SW480 (cell line): ENCODE measurements at regions not wholly inside any gene's neighbourhood (a gene's known extent, or its start where the extent isn't known, plus 50 kb on each side); places are given as distances from the start of the nearest gene placed in this dataset.

Experiments used
- DNase-seq: peaks from one replicate; pipeline ENCODE4 v3.0.0-alpha.2; 2016; ENCODE audit warnings: low spot score

DNA sequence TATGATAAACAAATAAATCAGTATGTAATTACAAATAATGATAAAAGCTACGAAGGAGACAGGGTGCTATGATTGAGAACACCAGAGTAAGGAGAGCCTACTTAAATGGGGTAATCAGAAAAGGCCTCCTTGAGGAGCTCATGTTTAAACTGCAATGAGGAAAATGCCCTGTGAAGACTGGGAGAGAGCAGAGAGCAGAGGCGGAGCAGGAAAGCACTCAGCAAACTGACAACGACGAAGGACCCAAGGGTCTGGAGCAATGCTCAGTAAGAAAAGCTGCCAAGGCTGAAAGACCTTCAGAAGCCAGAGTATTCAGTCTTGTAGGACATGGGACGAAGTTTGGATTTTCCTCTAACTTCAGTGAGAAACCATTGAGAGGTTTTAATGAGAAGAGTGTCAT lies 114.2 kb upstream of the PLEKHA5 start:
- no peak for DNase-seq

GRCh38 chr12:19018302-19018970 lies 111.1 kb upstream of the PLEKHA5 start:
- no peak for DNase-seq

GRCh38 chr12:19021240-19021639 lies 108.3 kb upstream of the PLEKHA5 start:
- no peak for DNase-seq

DNA sequence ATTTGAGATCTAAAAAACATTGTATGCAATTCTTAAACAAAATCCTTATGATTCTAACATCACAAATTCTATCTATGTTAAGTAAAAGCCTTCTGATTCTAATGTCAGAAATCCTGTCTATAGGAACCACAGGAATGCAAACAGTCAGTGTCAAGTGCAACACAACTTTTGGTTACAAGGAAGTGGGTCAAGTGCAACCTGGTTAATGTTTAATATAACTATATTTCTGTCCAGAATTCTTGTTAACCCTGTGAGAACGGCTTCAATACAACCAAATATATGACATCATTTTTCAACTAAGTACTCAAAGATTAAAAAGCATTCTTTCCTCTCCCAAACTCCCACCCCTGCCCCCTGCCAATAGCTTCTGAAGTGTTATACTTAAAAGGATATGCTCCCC lies 107.9 kb upstream of the PLEKHA5 start:
- peak; percentile 44 for DNase-seq

DNA sequence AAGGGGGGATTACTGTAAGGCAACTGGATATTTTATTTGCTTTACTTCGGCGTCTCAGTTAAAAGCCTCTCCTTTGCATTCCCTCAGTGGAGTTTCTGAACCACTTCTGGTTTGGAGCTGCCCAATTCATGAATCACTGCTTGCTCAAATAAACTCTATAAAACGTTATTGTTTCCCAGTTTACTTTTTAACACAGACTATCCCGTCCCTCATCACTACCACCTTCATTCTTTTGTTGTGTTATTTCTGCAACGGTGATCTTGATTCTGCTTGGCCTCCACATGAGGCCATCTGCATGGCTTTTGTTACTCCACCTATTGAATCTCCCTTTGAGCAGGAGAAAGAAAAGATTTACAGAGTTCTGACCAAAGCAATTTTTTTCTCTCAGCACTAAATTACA lies 104.0 kb upstream of the PLEKHA5 start:
- no peak for DNase-seq

GRCh38 chr12:19026034-19026433 lies 103.5 kb upstream of the PLEKHA5 start:
- DNase-seq: no peak

GRCh38 chr12:19026614-19027488 lies 102.7 kb upstream of the PLEKHA5 start:
- DNase-seq: no peak

- DNase-seq: no peak
These were observed 99.4 kb upstream of the PLEKHA5 start for GRCh38 chr12:19030180-19030579.

GRCh38 chr12:19030603-19031002 lies 98.9 kb upstream of the PLEKHA5 start:
- DNase-seq: no peak

DNA sequence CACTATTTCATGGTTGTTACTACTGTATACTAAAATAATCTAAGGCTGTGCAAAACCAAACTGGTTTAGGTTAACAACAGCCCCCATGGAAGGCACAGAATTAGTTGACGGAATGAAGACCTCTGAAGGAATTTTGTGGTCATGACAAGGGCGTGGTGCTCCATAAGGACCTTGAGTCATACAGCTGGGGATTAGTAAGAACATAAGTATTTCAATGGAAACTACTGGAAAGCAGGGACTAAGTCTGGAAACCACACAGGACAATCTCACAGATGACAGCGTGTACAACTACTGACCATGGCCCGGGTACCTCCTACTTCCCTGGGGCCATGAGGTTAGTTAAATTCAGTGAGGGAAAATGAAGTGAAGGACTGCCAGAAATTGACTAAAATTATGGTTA lies 98.5 kb upstream of the PLEKHA5 start:
- DNase-seq: peak; percentile 86

DNA sequence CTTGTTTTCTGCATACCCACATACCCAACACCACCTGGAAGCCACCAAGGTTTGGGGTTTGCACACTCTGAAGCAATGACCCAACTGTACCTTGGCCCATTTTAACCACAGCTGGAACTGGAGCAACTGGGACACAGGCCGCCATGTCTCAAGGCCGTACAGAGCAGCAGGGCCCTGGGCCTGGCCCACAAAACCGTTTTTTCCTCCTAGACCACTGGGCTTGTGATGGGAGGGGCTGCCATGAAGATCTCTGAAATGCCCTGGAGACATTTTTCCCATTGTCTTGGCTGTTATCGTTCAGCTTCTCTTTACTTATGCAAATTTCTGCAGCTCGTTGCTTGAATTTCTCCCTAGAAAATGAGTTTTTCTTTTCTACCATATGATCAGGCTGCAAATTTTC lies 96.7 kb upstream of the PLEKHA5 start:
- no peak for DNase-seq

- no peak for DNase-seq
These were observed 96.3 kb upstream of the PLEKHA5 start for GRCh38 chr12:19033244-19033643.

DNA sequence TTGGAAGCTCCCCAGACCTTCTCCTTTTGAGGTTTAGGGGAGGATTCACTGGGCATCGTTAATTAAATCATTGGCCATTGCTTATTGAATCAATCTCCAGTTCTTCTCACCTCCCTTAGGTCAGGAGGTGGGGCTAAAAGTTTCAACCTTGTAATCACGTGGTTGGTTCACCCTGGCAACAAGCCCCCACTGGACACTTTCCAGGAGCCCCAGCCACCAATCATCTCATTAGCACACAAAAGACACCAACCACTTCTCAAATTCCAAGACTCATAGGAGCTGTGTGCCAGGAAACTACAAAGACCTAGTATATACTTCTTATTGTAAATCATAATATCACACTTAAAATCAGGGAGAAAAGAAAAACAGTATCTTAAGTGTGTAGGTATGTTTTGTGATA lies 94.6 kb upstream of the PLEKHA5 start:
- no peak for DNase-seq

DNA sequence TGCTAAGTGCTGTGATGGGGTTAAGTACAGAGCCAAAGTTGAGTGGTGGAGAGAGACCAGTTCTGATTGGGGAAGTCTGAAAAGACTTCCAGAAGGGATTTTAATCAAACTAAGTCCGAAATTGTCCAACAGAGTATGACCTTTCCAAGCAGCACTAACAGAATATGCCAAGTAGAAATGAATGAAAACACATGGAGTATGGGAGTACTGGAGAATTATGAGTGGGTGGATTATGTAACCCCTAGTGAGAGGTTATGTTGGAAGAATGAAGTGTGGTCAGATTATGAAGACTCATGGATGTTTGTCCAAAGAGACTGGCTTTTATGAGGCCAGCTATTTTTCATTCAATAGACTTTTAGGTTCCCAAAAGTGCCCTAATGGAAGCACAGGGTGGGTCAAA lies 94.0 kb upstream of the PLEKHA5 start:
- no peak for DNase-seq

DNA sequence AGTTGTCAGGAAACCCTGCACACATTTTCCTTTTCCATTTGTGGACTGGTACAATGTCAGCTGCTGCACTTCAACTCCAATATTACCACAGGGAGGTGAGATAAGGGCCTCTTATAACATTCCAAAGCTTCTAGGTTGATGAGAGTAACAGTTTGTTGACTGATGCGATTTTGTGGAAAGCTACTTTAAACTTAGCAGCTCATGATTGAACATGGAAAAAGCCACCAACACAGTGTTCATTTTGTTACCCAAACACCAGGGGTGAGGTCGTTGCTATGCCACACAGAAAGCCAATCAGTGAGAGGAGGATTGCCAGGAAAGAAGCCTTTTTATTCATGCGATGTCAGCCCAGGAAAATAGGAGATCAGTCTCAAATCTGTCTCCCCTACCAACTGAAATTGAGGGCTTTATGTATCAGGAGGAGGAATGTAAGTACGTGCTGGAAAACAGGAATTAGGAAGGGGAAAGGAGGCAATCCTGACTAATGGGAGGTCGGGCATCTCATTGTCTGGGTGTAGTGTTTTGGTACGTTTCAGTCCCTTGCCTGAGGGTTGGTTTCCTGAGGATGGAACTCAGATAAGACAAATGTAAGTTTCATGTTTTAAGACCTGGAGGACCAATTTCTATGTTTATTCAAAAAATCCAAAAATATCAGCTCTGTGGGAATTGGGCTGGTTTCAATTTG lies 92.7 kb upstream of the PLEKHA5 start:
- DNase-seq: no peak

DNA sequence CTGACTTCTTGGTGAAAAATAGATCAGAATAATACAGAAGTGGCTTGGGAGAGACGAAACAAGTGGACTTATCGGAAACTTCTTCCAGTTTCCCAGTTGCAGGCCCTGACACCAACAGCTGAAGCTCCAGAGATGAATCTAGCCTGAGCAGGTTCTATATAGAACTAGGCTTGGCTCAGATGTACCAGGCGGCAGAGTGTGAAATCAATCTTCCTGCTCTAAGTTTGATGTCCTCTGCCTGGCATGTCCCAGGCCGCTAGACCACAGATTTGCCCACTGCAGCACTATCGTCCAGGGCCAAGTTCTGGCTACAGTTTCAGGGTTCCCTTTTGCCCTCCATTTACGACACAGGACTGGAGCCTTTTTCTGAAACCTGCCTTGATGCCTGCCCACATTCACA lies 91.3 kb upstream of the PLEKHA5 start:
- no peak for DNase-seq

DNA sequence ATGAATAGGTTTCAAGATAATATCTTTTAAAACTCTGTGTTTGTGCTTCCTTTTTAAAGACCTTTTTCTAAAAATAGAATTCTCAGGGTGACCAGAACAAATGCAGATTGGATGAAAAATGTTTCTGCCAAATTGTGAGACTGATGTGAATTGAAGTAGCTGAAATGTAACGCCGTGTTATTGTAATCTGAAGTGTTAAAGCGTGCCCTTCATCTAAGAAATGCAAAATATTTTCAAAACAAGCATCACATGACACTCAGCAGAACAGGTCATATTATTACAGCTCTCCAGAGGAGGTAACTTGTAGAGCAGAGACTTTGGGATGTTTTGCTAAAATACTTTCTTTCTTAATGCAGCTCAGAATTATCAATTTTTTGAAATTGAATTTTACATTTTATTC lies 90.0 kb upstream of the PLEKHA5 start:
- DNase-seq: no peak

- no peak for DNase-seq
These were observed 87.3 kb upstream of the PLEKHA5 start for GRCh38 chr12:19042221-19042620.

DNA sequence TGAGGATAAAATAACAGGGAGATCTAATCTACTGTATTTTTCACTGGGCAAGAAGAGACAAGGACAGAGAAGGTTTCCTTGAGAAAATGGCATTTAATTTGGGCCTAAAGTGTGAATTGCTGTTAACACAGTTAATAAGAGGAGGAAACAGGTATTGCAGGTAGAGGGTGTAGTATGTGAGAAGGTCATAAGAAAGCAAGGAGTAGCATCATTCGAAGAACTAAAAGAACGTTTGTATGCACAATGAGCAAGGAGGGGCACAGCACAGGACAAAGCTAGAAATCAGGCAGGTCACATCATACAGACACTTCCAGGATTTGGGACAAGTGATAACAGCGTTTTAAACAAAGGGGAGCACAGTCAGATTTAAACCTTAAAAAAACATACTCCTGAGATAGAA lies 85.1 kb upstream of the PLEKHA5 start:
- no peak for DNase-seq

DNA sequence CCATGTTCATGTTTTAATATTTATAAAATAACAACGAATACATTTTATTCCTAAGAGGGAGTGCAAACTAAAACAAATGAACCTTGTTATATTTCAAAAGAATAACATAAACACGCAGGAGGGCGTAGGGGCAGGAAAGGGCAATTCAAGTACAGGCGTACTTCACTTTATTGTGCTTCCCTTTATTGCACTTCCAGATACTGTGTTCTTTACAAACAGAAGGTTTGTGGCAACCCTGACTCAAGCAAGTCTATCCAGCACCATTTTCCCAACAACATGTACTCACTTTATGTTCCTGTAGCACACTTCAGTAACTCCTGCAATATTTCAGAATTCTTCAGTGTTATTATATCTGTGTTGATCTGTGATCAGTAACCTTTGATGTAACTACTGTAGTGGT lies 84.6 kb upstream of the PLEKHA5 start:
- no peak for DNase-seq

DNA sequence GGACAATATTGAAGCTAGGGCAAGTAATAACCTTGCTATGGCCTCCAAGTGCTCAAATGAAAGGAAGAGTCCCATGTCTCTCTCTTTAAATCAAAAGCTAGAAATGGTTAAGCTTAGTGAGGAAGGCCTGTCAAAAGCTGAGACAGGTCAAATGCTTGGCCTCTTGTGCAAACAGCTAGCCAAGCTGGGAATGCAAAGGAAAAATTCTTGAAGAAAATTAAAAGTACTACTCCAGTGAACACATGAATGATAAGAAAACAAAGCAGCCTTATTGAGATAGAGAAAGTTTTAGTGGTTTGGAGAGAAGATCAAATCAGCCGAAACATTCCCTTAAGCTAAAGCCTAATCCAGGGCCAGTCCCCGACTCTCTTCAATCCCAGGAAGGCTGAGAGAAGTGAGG lies 84.1 kb upstream of the PLEKHA5 start:
- no peak for DNase-seq

DNA sequence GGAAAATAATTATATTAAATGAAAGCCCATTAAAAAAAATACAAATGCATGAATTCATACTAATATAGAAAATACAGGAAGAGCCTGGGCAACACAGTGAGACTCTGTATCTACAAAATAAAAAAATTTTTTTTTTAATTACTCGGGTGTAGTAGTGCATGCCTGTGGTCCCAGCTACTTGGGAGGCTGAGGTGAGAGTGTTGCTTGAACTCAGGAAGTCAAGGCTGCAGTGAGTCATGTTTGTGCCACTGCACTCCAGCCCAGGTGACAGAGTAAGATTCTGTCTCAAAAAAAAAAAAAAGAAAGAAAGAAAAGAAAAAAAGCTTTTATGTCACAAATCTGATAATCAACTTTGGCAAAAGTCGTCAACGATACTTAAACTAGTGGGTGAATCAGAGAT lies 80.6 kb upstream of the PLEKHA5 start:
- DNase-seq: no peak

GRCh38 chr12:19052689-19053088 lies 76.8 kb upstream of the PLEKHA5 start:
- DNase-seq: no peak
